Thoracic aorta (tissue), 2 donors: ENCODE measurements at regions not wholly inside any gene's neighbourhood (a gene's known extent, or its start where the extent isn't known, plus 50 kb on each side); places are given as distances from the start of the nearest gene placed in this dataset.

Source experiments
- ATAC-seq: fragments of 150-250 bp; one replicate; pipeline ENCODE4 v1.8.0; 2017; ENCODE audit warnings: low read depth; ENCODE audit not compliant: insufficient number of reproducible peaks, low FRiP score
- DNase-seq: peaks from one replicate; pipeline ENCODE4 v3.0.0-alpha.2; 2020; ENCODE audit warnings: low spot score
- H3K27ac ChIP-seq, 2 donors: fragments of 200-600 bp; sonication (generic); 1 replicate in 1 of 2; 2 replicates in 1 of 2; pipeline ENCODE4 v1.5.1; 2016; ENCODE audit warnings: mild to moderate bottlenecking in 2 of 2, moderate library complexity in 2 of 2
- H3K27me3 ChIP-seq: fragments of 200-600 bp; sonication (generic); replicated peaks from 2 replicates; pipeline ENCODE4 v1.6.0; 2016; ENCODE audit warnings: mild to moderate bottlenecking; ENCODE audit not compliant: insufficient read depth
- H3K36me3 ChIP-seq: fragments of 200-600 bp; sonication (generic); one replicate; pipeline ENCODE4 v1.5.1; 2016
- H3K4me1 ChIP-seq, 2 donors: fragments of 200-600 bp; sonication (generic); 1 replicate in 1 of 2; 2 replicates in 1 of 2; pipeline versions ENCODE4 v1.5.1 to v1.6.0; 2016; ENCODE audit warnings: low read depth in 2 of 2, mild to moderate bottlenecking in 1 of 2; ENCODE audit not compliant: control insufficient read depth in 1 of 2
- H3K4me3 ChIP-seq: fragments of 200-600 bp; sonication (generic); 2 replicates; pipeline ENCODE4 v1.5.1; 2016; ENCODE audit warnings: mild to moderate bottlenecking
- H3K9me3 ChIP-seq: fragments of 200-600 bp; sonication (generic); 2 replicates; pipeline ENCODE4 v1.5.1; 2016
- TF ChIP-seq, protein P1 (sequence below): fragments of 200-600 bp; sonication (generic); IDR thresholded peaks from one replicate; pipeline ENCODE4 v1.5.1; 2019; ENCODE audit warnings: antibody characterized with exemption

DNA sequence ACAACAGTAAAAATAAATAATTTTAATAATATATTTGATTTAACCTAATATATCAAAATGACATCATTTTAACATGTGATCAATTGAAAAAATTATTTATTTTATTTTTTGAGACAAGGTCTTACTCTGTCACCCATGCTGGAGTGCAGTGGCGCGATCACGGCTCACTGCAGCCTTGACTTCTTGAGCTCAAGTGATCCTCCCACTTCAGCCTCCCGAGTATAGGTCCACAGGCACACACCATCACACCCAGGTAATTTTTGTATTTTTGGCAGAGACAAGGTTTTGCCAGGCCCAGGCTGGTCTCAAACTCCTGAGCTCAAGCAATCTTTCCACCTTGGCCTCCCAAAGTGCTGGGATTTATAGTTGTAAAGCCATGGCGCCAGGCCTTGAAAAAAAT, 126.7 kb upstream of the COPS8 start:
- Histone ChIP-seq H3K27me3 (no peaks in the 10 kb centered on the region), H3K4me1 (peaks cover 0 to 7% of the 10 kb centered on the region in 2 donors), H3K36me3 (no peaks in the 10 kb centered on the region), H3K9me3 (no peaks in the 10 kb centered on the region), H3K4me3 (no peak overlapping the region), H3K27ac (no peak overlapping the region)
- TF ChIP-seq, protein P1, sequence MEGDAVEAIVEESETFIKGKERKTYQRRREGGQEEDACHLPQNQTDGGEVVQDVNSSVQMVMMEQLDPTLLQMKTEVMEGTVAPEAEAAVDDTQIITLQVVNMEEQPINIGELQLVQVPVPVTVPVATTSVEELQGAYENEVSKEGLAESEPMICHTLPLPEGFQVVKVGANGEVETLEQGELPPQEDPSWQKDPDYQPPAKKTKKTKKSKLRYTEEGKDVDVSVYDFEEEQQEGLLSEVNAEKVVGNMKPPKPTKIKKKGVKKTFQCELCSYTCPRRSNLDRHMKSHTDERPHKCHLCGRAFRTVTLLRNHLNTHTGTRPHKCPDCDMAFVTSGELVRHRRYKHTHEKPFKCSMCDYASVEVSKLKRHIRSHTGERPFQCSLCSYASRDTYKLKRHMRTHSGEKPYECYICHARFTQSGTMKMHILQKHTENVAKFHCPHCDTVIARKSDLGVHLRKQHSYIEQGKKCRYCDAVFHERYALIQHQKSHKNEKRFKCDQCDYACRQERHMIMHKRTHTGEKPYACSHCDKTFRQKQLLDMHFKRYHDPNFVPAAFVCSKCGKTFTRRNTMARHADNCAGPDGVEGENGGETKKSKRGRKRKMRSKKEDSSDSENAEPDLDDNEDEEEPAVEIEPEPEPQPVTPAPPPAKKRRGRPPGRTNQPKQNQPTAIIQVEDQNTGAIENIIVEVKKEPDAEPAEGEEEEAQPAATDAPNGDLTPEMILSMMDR, result no peak
- DNase-seq (no peak), ATAC-seq (no peak)

DNA sequence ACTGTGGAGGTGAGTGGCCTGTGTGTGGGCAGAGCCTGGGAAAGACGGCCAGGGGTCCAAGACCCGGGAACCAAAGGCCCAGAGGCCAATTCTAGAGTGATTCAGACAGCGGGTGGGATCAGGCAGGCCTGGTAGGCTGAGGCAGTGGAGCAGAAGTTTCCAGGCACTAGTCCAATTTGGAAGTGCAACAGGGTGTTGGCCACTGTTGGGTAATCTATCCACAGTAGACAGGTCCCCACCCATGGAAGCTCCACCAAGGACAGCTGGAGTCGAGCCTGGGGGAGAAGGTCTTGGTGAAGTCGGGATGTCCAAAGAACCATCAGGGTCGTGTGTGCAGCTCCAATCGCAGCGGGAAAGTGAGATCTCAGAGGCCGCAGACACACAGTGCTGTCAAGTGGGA, 125.8 kb upstream of the COPS8 start:
- no peak for ATAC-seq
- no peak overlapping the region for H3K27ac ChIP-seq

GRCh38 chr2:236960531-236960930, 125.2 kb upstream of the COPS8 start:
- no peak for ATAC-seq
- no peaks in the 10 kb centered on the region for H3K27me3 ChIP-seq
- no peak overlapping the region for H3K27ac ChIP-seq
- H3K4me1 ChIP-seq, result peaks cover 0 to 7% of the 10 kb centered on the region in 2 donors
- H3K9me3 ChIP-seq, result no peaks in the 10 kb centered on the region
- no peak for DNase-seq
- TF ChIP-seq, protein P1, result no peak
- H3K4me3 ChIP-seq, result no peak overlapping the region
- H3K36me3 ChIP-seq, result no peaks in the 10 kb centered on the region

More for the DNA sequence above, 125.8 kb upstream of the COPS8 start:
- Histone ChIP-seq H3K4me1 (peaks cover 0 to 7% of the 10 kb centered on the region in 2 donors), H3K9me3 (no peaks in the 10 kb centered on the region), H3K4me3 (no peak overlapping the region), H3K27me3 (no peaks in the 10 kb centered on the region), H3K36me3 (no peaks in the 10 kb centered on the region)
- DNase-seq, result no peak
- TF ChIP-seq, protein P1, result no peak

DNA sequence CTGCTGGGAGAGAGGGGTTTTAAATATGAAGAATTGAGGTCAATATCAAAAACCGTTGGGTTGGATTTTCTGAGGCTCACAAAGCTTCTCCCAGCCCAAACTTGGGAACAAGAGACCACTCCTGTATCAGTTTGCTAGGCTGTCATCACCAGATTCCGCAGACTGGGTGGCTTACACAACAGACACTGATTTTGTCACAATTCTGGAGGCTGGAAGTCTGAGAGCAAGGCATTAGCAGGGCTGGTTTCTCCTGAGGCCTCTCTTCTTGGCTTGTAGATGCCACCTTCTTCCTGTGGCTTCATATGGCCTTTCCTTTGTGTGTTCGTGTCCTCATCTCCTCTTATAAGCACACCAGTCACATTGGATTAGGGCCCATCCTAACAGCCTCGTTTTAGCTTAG, 122.9 kb upstream of the COPS8 start:
- H3K4me3 ChIP-seq, result no peak overlapping the region
- no peaks in the 10 kb centered on the region for H3K9me3 ChIP-seq
- no peaks in the 10 kb centered on the region for H3K27me3 ChIP-seq
- TF ChIP-seq, protein P1, result no peak
- no peak overlapping the region for H3K27ac ChIP-seq
- DNase-seq (no peak), ATAC-seq (no peak)
- H3K36me3 ChIP-seq, result no peaks in the 10 kb centered on the region
- H3K4me1 ChIP-seq, result peaks cover 0 to 5% of the 10 kb centered on the region in 2 donors

- H3K4me3 ChIP-seq, result no peak overlapping the region
- H3K27ac ChIP-seq, result no peak overlapping the region
- no peaks in the 10 kb centered on the region for H3K9me3 ChIP-seq
- no peaks in the 10 kb centered on the region for H3K36me3 ChIP-seq
- no peaks in the 10 kb centered on the region for H3K4me1 ChIP-seq
- DNase-seq, result no peak
- TF ChIP-seq, protein P1, result no peak
- no peaks in the 10 kb centered on the region for H3K27me3 ChIP-seq
- no peak for ATAC-seq
Measured at GRCh38 chr2:236963631-236964182, 122.0 kb upstream of the COPS8 start.
